ENCODE measurements at regions not wholly inside any gene's neighbourhood (a gene's known extent, or its start where the extent isn't known, plus 50 kb on each side); places are given as distances from the start of the nearest gene placed in this dataset.

DNA sequence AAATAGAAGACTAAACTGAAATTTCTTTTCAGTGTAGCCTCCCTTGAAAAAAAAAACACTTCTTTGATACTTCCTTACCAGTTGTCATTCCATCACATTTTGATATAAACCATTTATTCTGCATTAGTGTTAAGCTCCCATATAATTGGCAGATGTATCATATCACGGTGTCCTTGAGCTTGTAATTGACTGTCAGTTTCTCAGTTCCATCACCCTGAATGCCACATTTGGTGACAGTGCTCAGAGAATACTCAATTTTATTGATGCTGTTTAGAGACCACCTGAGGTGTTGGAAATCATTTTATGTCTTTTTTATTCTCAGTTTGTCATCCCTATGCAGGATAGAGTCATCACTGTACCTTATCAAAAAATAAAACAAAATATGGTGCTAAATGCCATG is 1528.2 kb downstream of the RAPGEF2 start:
- TF ChIP-seq, protein P1, sequence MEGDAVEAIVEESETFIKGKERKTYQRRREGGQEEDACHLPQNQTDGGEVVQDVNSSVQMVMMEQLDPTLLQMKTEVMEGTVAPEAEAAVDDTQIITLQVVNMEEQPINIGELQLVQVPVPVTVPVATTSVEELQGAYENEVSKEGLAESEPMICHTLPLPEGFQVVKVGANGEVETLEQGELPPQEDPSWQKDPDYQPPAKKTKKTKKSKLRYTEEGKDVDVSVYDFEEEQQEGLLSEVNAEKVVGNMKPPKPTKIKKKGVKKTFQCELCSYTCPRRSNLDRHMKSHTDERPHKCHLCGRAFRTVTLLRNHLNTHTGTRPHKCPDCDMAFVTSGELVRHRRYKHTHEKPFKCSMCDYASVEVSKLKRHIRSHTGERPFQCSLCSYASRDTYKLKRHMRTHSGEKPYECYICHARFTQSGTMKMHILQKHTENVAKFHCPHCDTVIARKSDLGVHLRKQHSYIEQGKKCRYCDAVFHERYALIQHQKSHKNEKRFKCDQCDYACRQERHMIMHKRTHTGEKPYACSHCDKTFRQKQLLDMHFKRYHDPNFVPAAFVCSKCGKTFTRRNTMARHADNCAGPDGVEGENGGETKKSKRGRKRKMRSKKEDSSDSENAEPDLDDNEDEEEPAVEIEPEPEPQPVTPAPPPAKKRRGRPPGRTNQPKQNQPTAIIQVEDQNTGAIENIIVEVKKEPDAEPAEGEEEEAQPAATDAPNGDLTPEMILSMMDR (IDR thresholded peaks at IDR 0.05; ENCODE audit: low read depth, low read length) = no peak
- no peak overlapping the region for H3K4me3 ChIP-seq (ENCODE audit: low read depth, low read length)

DNA sequence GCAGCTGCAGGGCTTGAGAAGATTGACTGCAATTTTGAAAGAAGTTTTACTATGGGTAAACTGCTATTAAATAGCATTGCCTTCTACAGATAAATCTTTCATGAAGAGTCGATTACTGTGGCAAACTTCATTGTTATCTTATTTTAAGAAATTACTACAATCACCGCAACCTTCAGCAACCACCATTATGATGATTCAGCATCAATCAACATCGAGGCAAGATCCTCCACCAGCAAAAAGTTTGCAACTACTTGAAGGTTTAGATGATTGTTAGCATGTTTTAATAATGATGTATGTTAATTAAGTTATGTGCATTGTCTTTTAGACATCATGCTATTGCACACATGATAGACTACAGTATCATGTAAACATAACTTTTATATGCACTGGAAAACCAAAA is 1511.0 kb downstream of the FSTL5 start:
- H3K4me3 ChIP-seq (ENCODE audit: low read depth, low read length) = no peak overlapping the region
- TF ChIP-seq, protein P1 (IDR thresholded peaks at IDR 0.05; ENCODE audit: low read depth, low read length) = no peak

DNA sequence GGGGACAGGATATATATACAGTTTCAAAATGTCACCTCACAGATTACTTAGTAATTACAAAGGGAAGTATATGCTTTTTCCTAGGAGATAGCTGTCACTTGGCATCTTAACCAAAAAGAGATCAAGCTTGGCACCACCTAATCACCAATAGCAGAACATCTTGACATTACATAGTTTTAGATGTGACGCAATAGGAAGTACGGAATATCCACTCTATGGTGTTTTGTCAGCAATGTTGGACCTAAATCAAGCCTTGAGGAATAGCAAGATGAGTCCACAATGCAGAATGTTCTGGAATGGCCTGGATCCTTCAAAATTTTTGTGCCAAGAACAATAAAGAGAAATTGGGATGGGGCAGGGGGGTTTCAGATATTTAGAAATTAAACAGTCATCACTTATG is 1488.2 kb downstream of the FSTL5 start:
- no peak overlapping the region for H3K4me3 ChIP-seq (ENCODE audit: low read depth, low read length)
- TF ChIP-seq, protein P1 (IDR thresholded peaks at IDR 0.05; ENCODE audit: low read depth, low read length) = no peak

DNA sequence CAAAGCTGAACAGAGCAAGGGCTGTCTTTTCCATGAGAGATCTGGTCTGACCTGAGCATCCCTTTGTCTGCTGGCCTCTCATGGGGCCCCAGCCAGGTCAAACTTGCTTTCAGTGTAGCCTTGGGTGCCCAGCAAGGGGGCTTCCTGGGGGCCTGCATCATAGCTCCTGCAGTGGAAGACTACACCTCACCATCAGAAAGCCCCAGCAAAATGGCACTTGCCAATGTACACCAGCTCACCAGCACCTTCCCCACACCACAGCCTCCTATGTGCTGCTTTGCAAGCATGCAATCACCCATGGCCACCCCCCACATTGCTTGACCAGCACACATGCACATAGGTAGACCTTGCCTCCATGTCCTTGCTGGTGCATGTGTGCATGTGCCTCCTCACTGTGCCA is 1478.1 kb downstream of the FSTL5 start:
- TF ChIP-seq, protein P1 (IDR thresholded peaks at IDR 0.05; ENCODE audit: low read depth, low read length) = no peak
- no peak overlapping the region for H3K4me3 ChIP-seq (ENCODE audit: low read depth, low read length)

DNA sequence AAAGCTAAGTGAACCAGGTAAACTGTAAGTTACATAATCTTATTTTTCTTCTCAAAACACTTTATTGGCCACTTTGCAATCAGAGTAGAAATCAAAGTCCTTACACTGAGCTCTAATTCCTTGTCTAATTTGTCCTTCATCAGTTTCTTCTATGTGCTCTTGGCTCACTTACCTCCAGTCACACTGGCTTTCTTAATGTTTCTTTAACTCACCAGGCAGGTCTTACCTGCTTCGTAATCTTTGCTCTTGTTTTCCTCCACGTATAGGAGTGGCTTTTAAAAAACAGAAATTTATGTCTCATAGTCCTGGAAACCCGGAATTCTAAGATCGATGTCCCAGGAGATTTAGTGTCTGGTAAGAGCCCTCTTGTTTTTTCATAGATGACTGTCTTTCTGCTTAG is 1462.1 kb downstream of the FSTL5 start:
- TF ChIP-seq, protein P1 (IDR thresholded peaks at IDR 0.05; ENCODE audit: low read depth, low read length) = no peak
- no peak overlapping the region for H3K4me3 ChIP-seq (ENCODE audit: low read depth, low read length)

DNA sequence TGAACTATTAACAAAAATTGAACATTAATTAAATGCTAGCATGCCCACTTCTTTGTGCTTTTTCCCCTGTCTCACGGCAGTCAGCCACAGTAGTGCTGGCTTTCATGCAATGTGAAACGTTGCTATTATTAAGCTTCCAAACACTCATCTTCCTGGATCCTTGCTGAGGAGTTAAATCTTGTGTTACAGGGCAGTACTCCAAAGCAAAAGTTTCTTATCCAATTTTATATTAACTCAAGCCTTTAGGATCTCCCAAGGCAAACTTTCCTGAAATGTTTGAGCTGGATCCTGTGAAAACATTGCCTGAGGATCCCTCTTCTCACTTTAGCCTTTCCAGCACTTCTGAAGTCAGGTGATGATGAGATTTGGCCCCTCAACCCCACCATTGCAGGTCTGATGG is 1454.8 kb downstream of the FSTL5 start:
- TF ChIP-seq, protein P1 (IDR thresholded peaks at IDR 0.05; ENCODE audit: low read depth, low read length) = no peak
- H3K4me3 ChIP-seq (ENCODE audit: low read depth, low read length) = no peak overlapping the region

DNA sequence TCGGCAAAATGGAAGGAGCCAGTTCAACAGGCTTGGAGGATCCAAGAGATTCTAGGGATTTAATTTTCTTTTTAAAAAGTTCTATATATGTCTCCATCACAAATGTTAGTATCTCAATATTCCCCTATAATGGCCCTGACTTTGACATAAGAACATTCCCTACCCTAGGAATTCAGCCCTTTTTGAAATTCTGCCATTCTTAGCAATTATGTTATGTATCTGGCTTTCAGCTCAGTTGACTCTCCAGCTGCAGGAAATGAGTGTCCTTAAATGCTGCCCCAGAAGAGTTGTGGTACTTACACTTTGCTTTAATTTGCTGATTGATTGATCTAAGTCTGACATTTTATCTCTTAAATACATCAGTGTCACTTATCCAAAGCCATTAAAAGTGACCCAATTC is 1454.3 kb downstream of the FSTL5 start:
- TF ChIP-seq, protein P1 (IDR thresholded peaks at IDR 0.05; ENCODE audit: low read depth, low read length) = no peak
- H3K4me3 ChIP-seq (ENCODE audit: low read depth, low read length) = no peak overlapping the region
